ENCODE measurements at regions not wholly inside any gene's neighbourhood (a gene's known extent, or its start where the extent isn't known, plus 50 kb on each side); places are given as distances from the start of the nearest gene placed in this dataset.

GRCh38 chr4:4771160-4771559 lies 88.3 kb upstream of the MSX1 start:
- no peak for DNase-seq

- DNase-seq = no peak
Measured at GRCh38 chr4:4770610-4771009, 88.9 kb upstream of the MSX1 start.

- DNase-seq = no peak
Measured at GRCh38 chr4:4766564-4766963, 92.9 kb upstream of the MSX1 start.

- DNase-seq = no peak
Measured at GRCh38 chr4:4765811-4766210, 93.7 kb upstream of the MSX1 start.

GRCh38 chr4:4764558-4764905 lies 94.9 kb upstream of the MSX1 start:
- no peak for DNase-seq

GRCh38 chr4:4763822-4764557 lies 95.5 kb upstream of the MSX1 start:
- DNase-seq = no peak

GRCh38 chr4:4762909-4763821 lies 96.3 kb upstream of the MSX1 start:
- no peak for DNase-seq

- no peak for DNase-seq
Measured at GRCh38 chr4:4762300-4762699, 97.2 kb upstream of the MSX1 start.

- DNase-seq = no peak
Measured at GRCh38 chr4:4761128-4761982, 98.1 kb upstream of the MSX1 start.

- no peak for DNase-seq
Measured at GRCh38 chr4:4759883-4760282, 99.6 kb upstream of the MSX1 start.

- DNase-seq = no peak
Measured at GRCh38 chr4:4759232-4759631, 100.2 kb upstream of the MSX1 start.

- DNase-seq = no peak
Measured at GRCh38 chr4:4758681-4759080, 100.8 kb upstream of the MSX1 start.

GRCh38 chr4:4755306-4755705 lies 104.2 kb upstream of the MSX1 start:
- DNase-seq = no peak

- DNase-seq = no peak
Measured at GRCh38 chr4:4754641-4755040, 104.8 kb upstream of the MSX1 start.

GRCh38 chr4:4753643-4754042 lies 105.8 kb upstream of the MSX1 start:
- DNase-seq = no peak

GRCh38 chr4:4752576-4753401 lies 106.7 kb upstream of the MSX1 start:
- DNase-seq = no peak

- DNase-seq = no peak
Measured at GRCh38 chr4:4752025-4752424, 107.4 kb upstream of the MSX1 start.

GRCh38 chr4:4750187-4750586 lies 109.3 kb upstream of the MSX1 start:
- DNase-seq = no peak

- DNase-seq = no peak
Measured at GRCh38 chr4:4749137-4749536, 110.3 kb upstream of the MSX1 start.

GRCh38 chr4:4746444-4746843 lies 113.0 kb upstream of the MSX1 start:
- DNase-seq = no peak

GRCh38 chr4:4740071-4740470 lies 119.4 kb upstream of the MSX1 start:
- no peak for DNase-seq

- no peak for DNase-seq
Measured at GRCh38 chr4:4735870-4736269, 123.6 kb upstream of the MSX1 start.
